Liver (tissue), 8 donors: ENCODE measurements at regions not wholly inside any gene's neighbourhood (a gene's known extent, or its start where the extent isn't known, plus 50 kb on each side); places are given as distances from the start of the nearest gene placed in this dataset.

Source experiments
- DNase-seq: peaks from one replicate; pipeline ENCODE4 v3.0.0-alpha.2; 2017; ENCODE audit warnings: low spot score
- H3K27ac ChIP-seq, 2 donors: one replicate each; pipeline ENCODE4 v1.7.0; 2013; ENCODE audit warnings: inconsistent platforms in 2 of 2, low read length in 2 of 2, control low read depth in 1 of 2, low read depth in 1 of 2, mild to moderate bottlenecking in 1 of 2
- H3K27me3 ChIP-seq, 4 donors: one replicate each; pipeline versions ENCODE4 v1.6.1 to v1.7.0; 2013; ENCODE audit warnings: low read length in 3 of 4, inconsistent platforms in 1 of 4, mild to moderate bottlenecking in 1 of 4, moderate library complexity in 1 of 4; ENCODE audit not compliant: control insufficient read depth in 4 of 4, insufficient read depth in 4 of 4
- H3K36me3 ChIP-seq, 4 donors: one replicate each; pipeline versions ENCODE4 v1.6.1 to v1.7.0; 2013; ENCODE audit warnings: low read length in 3 of 4, mild to moderate bottlenecking in 3 of 4, low read depth in 1 of 4, moderate library complexity in 1 of 4; ENCODE audit not compliant: control insufficient read depth in 4 of 4, insufficient read depth in 3 of 4
- H3K4me1 ChIP-seq, 4 donors: one replicate each; pipeline versions ENCODE4 v1.6.1 to v1.7.0; 2013; ENCODE audit warnings: low read length in 3 of 4, mild to moderate bottlenecking in 3 of 4, moderate library complexity in 1 of 4; ENCODE audit not compliant: control insufficient read depth in 4 of 4, insufficient read depth in 4 of 4
- H3K4me3 ChIP-seq, 3 donors: one replicate each; pipeline versions ENCODE4 v1.6.1 to v1.7.0; 2013; ENCODE audit warnings: low read length in 3 of 3, control low read depth in 1 of 3, low read depth in 1 of 3, mild to moderate bottlenecking in 1 of 3
- H3K9ac ChIP-seq, 2 donors: one replicate each; pipeline ENCODE4 v1.7.0; 2013; ENCODE audit warnings: low read length in 2 of 2, mild to moderate bottlenecking in 2 of 2, moderate library complexity in 2 of 2, control low read depth in 1 of 2, low read depth in 1 of 2
- H3K9me3 ChIP-seq, 4 donors: one replicate each; pipeline versions ENCODE4 v1.6.1 to v1.7.0; 2013; ENCODE audit warnings: low read length in 3 of 4; ENCODE audit not compliant: control insufficient read depth in 4 of 4
- ATF3 ChIP-seq: IDR thresholded peaks from 2 replicates; pipeline ENCODE4 v1.6.1; 2016; ENCODE audit warnings: antibody characterized with exemption
- EGR1 ChIP-seq, 2 donors: IDR thresholded peaks; 2 replicates each; pipeline ENCODE4 v1.6.1; 2016 to 2018; ENCODE audit warnings: antibody characterized with exemption in 2 of 2, low read depth in 2 of 2
- FOXA1 ChIP-seq: IDR thresholded peaks from 2 replicates; pipeline ENCODE4 v1.6.1; 2016; ENCODE audit warnings: antibody characterized with exemption
- FOXA2 ChIP-seq: IDR thresholded peaks from 2 replicates; pipeline ENCODE4 v1.6.1; 2016; ENCODE audit warnings: antibody characterized with exemption
- HNF4A ChIP-seq, 2 donors: conservative IDR thresholded peaks; 2 replicates each; pipeline ENCODE4 v1.6.1; 2016; ENCODE audit warnings: antibody characterized with exemption in 2 of 2, mild to moderate bottlenecking in 2 of 2
- HNF4G ChIP-seq: IDR thresholded peaks from 2 replicates; pipeline ENCODE4 v1.6.1; 2016; ENCODE audit warnings: antibody characterized with exemption
- JUND ChIP-seq, 2 donors: IDR thresholded peaks; 2 replicates each; pipeline ENCODE4 v1.6.1; 2016; ENCODE audit warnings: antibody characterized with exemption in 2 of 2
- NR2F2 ChIP-seq: IDR thresholded peaks from 2 replicates; pipeline ENCODE4 v1.6.1; 2016; ENCODE audit warnings: antibody characterized with exemption
- RAD21 ChIP-seq, 2 donors: IDR thresholded peaks; 2 replicates each; pipeline ENCODE4 v1.6.1; 2016; ENCODE audit warnings: antibody characterized with exemption in 2 of 2, mild to moderate bottlenecking in 2 of 2
- REST ChIP-seq: IDR thresholded peaks from 2 replicates; pipeline ENCODE4 v1.6.1; 2016; ENCODE audit warnings: antibody characterized with exemption, mild to moderate bottlenecking
- RXRA ChIP-seq, 2 donors: IDR thresholded peaks; 2 replicates each; pipeline ENCODE4 v1.6.1; 2017 to 2018; ENCODE audit warnings: antibody characterized with exemption in 2 of 2, mild to moderate bottlenecking in 1 of 2
- SP1 ChIP-seq: IDR thresholded peaks from 2 replicates; pipeline ENCODE4 v1.6.1; 2018; ENCODE audit warnings: antibody characterized with exemption, mild to moderate bottlenecking
- TAF1 ChIP-seq: conservative IDR thresholded peaks from 2 replicates; pipeline ENCODE4 v1.6.1; 2016; ENCODE audit warnings: antibody characterized with exemption, mild to moderate bottlenecking
- YY1 ChIP-seq: IDR thresholded peaks from 2 replicates; pipeline ENCODE4 v1.6.1; 2016; ENCODE audit warnings: antibody characterized with exemption, mild to moderate bottlenecking
- ZBTB33 ChIP-seq: IDR thresholded peaks from 2 replicates; pipeline ENCODE4 v1.6.1; 2016; ENCODE audit warnings: antibody characterized with exemption
- WGBS: extraction: QIAGEN DNeasy Blood & Tissue Kit; methylation state at CpG from one replicate; pipeline ENCODE4 v1.1.7; 2013; 5-methylcytosine and 5-hydroxymethylcytosine counted together
- TF ChIP-seq, protein P1 (sequence below): IDR thresholded peaks from 2 replicates; pipeline ENCODE4 v1.6.1; 2016; ENCODE audit warnings: antibody characterized with exemption
- TF ChIP-seq, protein P2 (sequence below): fragments of 150-350 bp; IDR thresholded peaks from 2 replicates; pipeline ENCODE4 v1.5.1; 2017; ENCODE audit warnings: improper control_type of control experiment, low read depth, low read length; ENCODE audit not compliant: missing input control
- donor health status: healthy.
- donor health status: healthy.
- donor health status: healthy.
- donor health status: healthy.
- donor health status: healthy.

- TF ChIP-seq ZBTB33, result no peak
- TF ChIP-seq NR2F2, result no peak
- TF ChIP-seq RAD21 (IDR thresholded peaks at IDR 0.05), result no peak
- TF ChIP-seq, protein P1, sequence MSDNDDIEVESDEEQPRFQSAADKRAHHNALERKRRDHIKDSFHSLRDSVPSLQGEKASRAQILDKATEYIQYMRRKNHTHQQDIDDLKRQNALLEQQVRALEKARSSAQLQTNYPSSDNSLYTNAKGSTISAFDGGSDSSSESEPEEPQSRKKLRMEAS, result no peak
These were observed 142.3 kb downstream of the BARHL2 start (continued) for GRCh38 chr1:90574692-90575370.

- no peak for DNase-seq
- H3K27me3 ChIP-seq, result no peaks in the 10 kb centered on the region
- TF ChIP-seq HNF4G, result no peak
- TF ChIP-seq JUND (IDR thresholded peaks at IDR 0.05), result no peak
- TF ChIP-seq REST, result no peak
- no peak for TF ChIP-seq RAD21 (IDR thresholded peaks at IDR 0.05)
- TF ChIP-seq FOXA2, result no peak
- no peak for TF ChIP-seq EGR1 (IDR thresholded peaks at IDR 0.05; ENCODE audit: low read depth in 2 of 2)
- TF ChIP-seq TAF1, result no peak
- no peak for TF ChIP-seq SP1
- TF ChIP-seq, protein P1, result no peak
- TF ChIP-seq FOXA1, result no peak
- no peak for TF ChIP-seq RXRA (IDR thresholded peaks at IDR 0.05)
- no peak for TF ChIP-seq HNF4A (conservative IDR thresholded peaks at IDR 0.05)
- no peak for TF ChIP-seq ATF3
- no peak for TF ChIP-seq YY1
- TF ChIP-seq, protein P2, sequence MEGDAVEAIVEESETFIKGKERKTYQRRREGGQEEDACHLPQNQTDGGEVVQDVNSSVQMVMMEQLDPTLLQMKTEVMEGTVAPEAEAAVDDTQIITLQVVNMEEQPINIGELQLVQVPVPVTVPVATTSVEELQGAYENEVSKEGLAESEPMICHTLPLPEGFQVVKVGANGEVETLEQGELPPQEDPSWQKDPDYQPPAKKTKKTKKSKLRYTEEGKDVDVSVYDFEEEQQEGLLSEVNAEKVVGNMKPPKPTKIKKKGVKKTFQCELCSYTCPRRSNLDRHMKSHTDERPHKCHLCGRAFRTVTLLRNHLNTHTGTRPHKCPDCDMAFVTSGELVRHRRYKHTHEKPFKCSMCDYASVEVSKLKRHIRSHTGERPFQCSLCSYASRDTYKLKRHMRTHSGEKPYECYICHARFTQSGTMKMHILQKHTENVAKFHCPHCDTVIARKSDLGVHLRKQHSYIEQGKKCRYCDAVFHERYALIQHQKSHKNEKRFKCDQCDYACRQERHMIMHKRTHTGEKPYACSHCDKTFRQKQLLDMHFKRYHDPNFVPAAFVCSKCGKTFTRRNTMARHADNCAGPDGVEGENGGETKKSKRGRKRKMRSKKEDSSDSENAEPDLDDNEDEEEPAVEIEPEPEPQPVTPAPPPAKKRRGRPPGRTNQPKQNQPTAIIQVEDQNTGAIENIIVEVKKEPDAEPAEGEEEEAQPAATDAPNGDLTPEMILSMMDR, result no peak
- TF ChIP-seq NR2F2, result no peak
- WGBS, result 50% methylated on average over 3 of the region's 3 CpGs
- H3K9me3 ChIP-seq, result no peaks in the 10 kb centered on the region
- H3K36me3 ChIP-seq, result no peaks in the 10 kb centered on the region
- no peak overlapping the region for H3K9ac ChIP-seq
- H3K4me1 ChIP-seq, result no peaks in the 10 kb centered on the region
- no peak overlapping the region for H3K4me3 ChIP-seq
- H3K27ac ChIP-seq, result no peak overlapping the region
These were observed 143.4 kb downstream of the BARHL2 start for GRCh38 chr1:90573736-90574135.
